ENCODE measurements at regions not wholly inside any gene's neighbourhood (a gene's known extent, or its start where the extent isn't known, plus 50 kb on each side); places are given as distances from the start of the nearest gene placed in this dataset.

DNA sequence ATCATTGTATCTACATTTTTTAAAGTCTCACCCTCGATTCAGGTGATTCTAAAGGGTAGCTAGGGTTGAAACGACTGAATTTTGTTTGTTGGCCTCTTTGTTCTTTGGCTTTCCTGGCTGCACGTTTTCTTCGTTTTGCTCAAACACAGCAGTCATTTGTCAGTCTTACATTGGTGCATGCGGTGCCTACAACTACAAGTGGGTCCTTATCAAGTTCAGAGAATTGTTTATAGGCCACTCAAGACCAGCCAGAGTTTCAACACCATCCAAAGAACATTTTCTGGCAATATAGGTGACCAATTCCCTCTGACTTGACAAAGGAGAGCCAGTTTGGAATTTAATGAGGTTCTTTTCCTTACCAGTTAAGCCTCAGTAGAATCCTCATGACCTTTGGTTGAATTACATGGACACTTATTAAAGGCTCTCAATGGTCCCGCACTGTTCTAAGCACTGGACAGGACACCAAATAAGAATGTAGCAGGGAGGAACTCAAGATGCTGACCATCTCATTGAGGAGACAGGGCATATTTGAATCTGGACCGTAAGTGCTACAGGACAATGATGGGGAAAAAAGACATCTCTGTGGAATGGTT lies 119.0 kb upstream of the DMRT1 start:
- Histone ChIP-seq H2BK5ac (ENCODE audit: low read depth, low read length) (no peak overlapping the region), H3K4me1 (replicated peaks in 1 of 4; ENCODE audit: control insufficient read depth in 3 of 4, insufficient read depth in 4 of 4, low read length in 3 of 4) (peaks cover 0 to 23% (median 15%) of the 10 kb centered on the region in 4 experiments; a peak in 6 of 7 replicates), H4K20me1 (replicated peaks in 1 of 2; ENCODE audit: control insufficient read depth in 1 of 2, insufficient read depth in 2 of 2, low read length in 2 of 2) (no peaks in the 10 kb centered on the region), H3K27ac (ENCODE audit: low read depth, low read length) (no peak overlapping the region), H2BK12ac (ENCODE audit: low read depth, low read length) (no peak overlapping the region), H3K36me3 (ENCODE audit: control insufficient read depth in 2 of 4, insufficient read depth in 4 of 4, low read length in 3 of 4) (no peaks in the 10 kb centered on the region), H3K56ac (replicated peaks; ENCODE audit: insufficient read length, low read depth, low read length) (no peak overlapping the region), H3K4me3 (ENCODE audit: extremely low read depth in 1 of 4, insufficient read depth in 2 of 4, low read depth in 3 of 4, low read length in 4 of 4) (no peak overlapping the region), H4K8ac (ENCODE audit: extremely low read depth, insufficient read depth, low read length) (no peak overlapping the region), H2BK120ac (replicated peaks; ENCODE audit: low read depth, low read length) (no peak overlapping the region), H3K79me1 (ENCODE audit: low read depth, low read length) (peaks cover 2% of the 10 kb centered on the region; the same call in 1 of the 2 replicates), H4K91ac (replicated peaks; ENCODE audit: insufficient read length, low read length) (no peak overlapping the region), H4K5ac (ENCODE audit: insufficient read length, low read depth, low read length) (no peak overlapping the region), H3K79me2 (ENCODE audit: control insufficient read depth in 1 of 2, insufficient read depth in 2 of 2, low read length in 2 of 2) (no peaks in the 10 kb centered on the region), H2AK5ac (ENCODE audit: low read depth, low read length) (no peak overlapping the region), H3K4me2 (ENCODE audit: insufficient read depth in 1 of 2, low read depth in 2 of 2, low read length in 2 of 2) (no peak overlapping the region), H2BK20ac (ENCODE audit: low read length) (no peak overlapping the region), H3K23me2 (ENCODE audit: low read depth, low read length) (no peaks in the 10 kb centered on the region), H3K9ac (replicated peaks in 1 of 4; ENCODE audit: extremely low read depth in 1 of 4, low read depth in 3 of 4, low read length in 3 of 4) (no peak overlapping the region), H2AFZ (ENCODE audit: low read length) (no peak overlapping the region), H3K9me3 (ENCODE audit: insufficient read depth in 2 of 2, low read depth in 1 of 2, low read length in 1 of 2) (no peaks in the 10 kb centered on the region), H3K14ac (ENCODE audit: insufficient read length) (no peak overlapping the region), H3K27me3 (replicated peaks in 1 of 4; ENCODE audit: control insufficient read depth in 3 of 4, extremely low read depth in 1 of 4, insufficient read depth in 3 of 4, low read length in 3 of 4) (no peaks in the 10 kb centered on the region), H3K18ac (ENCODE audit: extremely low read depth, low read length) (no peak overlapping the region), H3K23ac (ENCODE audit: insufficient read length) (no peak overlapping the region), H2BK15ac (ENCODE audit: low read length) (no peak overlapping the region), H3K4ac (replicated peaks; ENCODE audit: insufficient read length, low read depth, low read length) (no peak overlapping the region)
- 88% methylated on average over 7 of the region's 7 CpGs; no CpG with 5 or more reads in 1 of the 2 experiments for WGBS, 2 experiments (ENCODE audit: extremely low coverage in 1 of 2, insufficient coverage in 1 of 2, insufficient read length in 1 of 2, insufficient replicate concordance in 2 of 2, low coverage in 1 of 2, low lambda C conversion rate in 2 of 2, missing lambda C conversion rate in 1 of 2)
- CTCF ChIA-PET (ENCODE audit: partially characterized antibody): interaction anchor here (0.8 kb wide), 1 partner anchor 35 kb away, joined by 3 read pairs; no protein-coding TSS in a partner anchor
- POLR2A ChIA-PET (ENCODE audit: partially characterized antibody): interaction anchor here (1.7 kb wide), 1 partner anchor 8 kb away, joined by 4 read pairs; no protein-coding TSS in a partner anchor
- FAIRE-seq (no peak), DNase-seq (ENCODE audit: low read depth in 1 of 2, low spot score in 2 of 2) (no peak)
- TF ChIP-seq RNF2 (IDR thresholded peaks at IDR 0.05; ENCODE audit: borderline replicate concordance, low read depth, low read length, missing control alignments, poor library complexity, severe bottlenecking): no peak
- no peak for TF ChIP-seq SP4 (IDR thresholded peaks at IDR 0.05; ENCODE audit: low read length)
- TF ChIP-seq SIX5 (IDR thresholded peaks at IDR 0.05; ENCODE audit: low read depth, low read length): no peak
- no peak for TF ChIP-seq EP300 (IDR thresholded peaks at IDR 0.05; ENCODE audit: borderline replicate concordance in 1 of 2, low read depth in 2 of 2, low read length in 2 of 2)
- TF ChIP-seq SUZ12 (IDR thresholded peaks at IDR 0.05; ENCODE audit: low read length): no peak
- TF ChIP-seq POU5F1 (IDR thresholded peaks at IDR 0.05; ENCODE audit: low read depth, low read length): no peak
- TF ChIP-seq HDAC2 (IDR thresholded peaks at IDR 0.05; ENCODE audit: borderline replicate concordance in 1 of 2, low read depth in 2 of 2, low read length in 2 of 2): no peak
- TF ChIP-seq POLR2A (IDR thresholded peaks at IDR 0.05; ENCODE audit: control extremely low read depth in 1 of 2, low read depth in 2 of 2, low read length in 2 of 2): no peak
- TF ChIP-seq TBP (IDR thresholded peaks at IDR 0.05; ENCODE audit: low read depth, low read length): no peak
- TF ChIP-seq CTBP2 (IDR thresholded peaks at IDR 0.05; ENCODE audit: borderline replicate concordance, insufficient read depth, insufficient read length, low read length): no peak
- TF ChIP-seq POLR2AphosphoS5 (IDR thresholded peaks at IDR 0.05; ENCODE audit: low read depth, low read length): no peak
- TF ChIP-seq CBX8 (IDR thresholded peaks at IDR 0.05; ENCODE audit: borderline replicate concordance, low read depth, low read length): no peak
- no peak for TF ChIP-seq YY1 (IDR thresholded peaks at IDR 0.05; ENCODE audit: low read depth, low read length)
- no peak for TF ChIP-seq RFX5 (IDR thresholded peaks at IDR 0.05; ENCODE audit: borderline replicate concordance, low read depth, low read length)

Data from H1 (cell line).